ENCODE measurements at regions not wholly inside any gene's neighbourhood (a gene's known extent, or its start where the extent isn't known, plus 50 kb on each side); places are given as distances from the start of the nearest gene placed in this dataset.

GRCh38 chr13:84651288-84651687 lies 769.0 kb upstream of the SLITRK1 start:
- H3K4me1 ChIP-seq (ENCODE audit: insufficient read depth, low read length, poor library complexity, severe bottlenecking) = peaks cover 19% of the 10 kb centered on the region
- DNase-seq (ENCODE audit: low spot score) = peak; percentile 37
- no peaks in the 10 kb centered on the region for H3K27me3 ChIP-seq (replicated peaks; ENCODE audit: insufficient read depth, low read depth, low read length, poor library complexity)
- no peak overlapping the region for H3K27ac ChIP-seq (ENCODE audit: low read depth, low read length, poor library complexity, severe bottlenecking)
- ChIA-PET POLR2A (ENCODE audit: low non-redundant PET) (no interaction called here), CTCF (no interaction called here)
- no TSS peak for BruUV-seq (replicated peaks)
- no peaks in the 10 kb centered on the region for H3K36me3 ChIP-seq (ENCODE audit: insufficient read depth, low read length, poor library complexity, severe bottlenecking)
- no peak overlapping the region for H3K4me3 ChIP-seq (ENCODE audit: low read depth, low read length, poor library complexity, severe bottlenecking)
- H3K9me3 ChIP-seq (ENCODE audit: low read depth, low read length, poor library complexity, severe bottlenecking) = no peaks in the 10 kb centered on the region
- intact Hi-C loops (cut with micrococcal nuclease; ENCODE audit: unreplicated experiment) = no loop called here
- TF ChIP-seq EZH2 (IDR thresholded peaks at IDR 0.05; ENCODE audit: borderline replicate concordance, low read depth, low read length, poor library complexity, severe bottlenecking) = no peak
- TF ChIP-seq, protein P1, sequence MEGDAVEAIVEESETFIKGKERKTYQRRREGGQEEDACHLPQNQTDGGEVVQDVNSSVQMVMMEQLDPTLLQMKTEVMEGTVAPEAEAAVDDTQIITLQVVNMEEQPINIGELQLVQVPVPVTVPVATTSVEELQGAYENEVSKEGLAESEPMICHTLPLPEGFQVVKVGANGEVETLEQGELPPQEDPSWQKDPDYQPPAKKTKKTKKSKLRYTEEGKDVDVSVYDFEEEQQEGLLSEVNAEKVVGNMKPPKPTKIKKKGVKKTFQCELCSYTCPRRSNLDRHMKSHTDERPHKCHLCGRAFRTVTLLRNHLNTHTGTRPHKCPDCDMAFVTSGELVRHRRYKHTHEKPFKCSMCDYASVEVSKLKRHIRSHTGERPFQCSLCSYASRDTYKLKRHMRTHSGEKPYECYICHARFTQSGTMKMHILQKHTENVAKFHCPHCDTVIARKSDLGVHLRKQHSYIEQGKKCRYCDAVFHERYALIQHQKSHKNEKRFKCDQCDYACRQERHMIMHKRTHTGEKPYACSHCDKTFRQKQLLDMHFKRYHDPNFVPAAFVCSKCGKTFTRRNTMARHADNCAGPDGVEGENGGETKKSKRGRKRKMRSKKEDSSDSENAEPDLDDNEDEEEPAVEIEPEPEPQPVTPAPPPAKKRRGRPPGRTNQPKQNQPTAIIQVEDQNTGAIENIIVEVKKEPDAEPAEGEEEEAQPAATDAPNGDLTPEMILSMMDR (conservative IDR thresholded peaks at IDR 0.05; ENCODE audit: low read depth, low read length) = no peak

DNA sequence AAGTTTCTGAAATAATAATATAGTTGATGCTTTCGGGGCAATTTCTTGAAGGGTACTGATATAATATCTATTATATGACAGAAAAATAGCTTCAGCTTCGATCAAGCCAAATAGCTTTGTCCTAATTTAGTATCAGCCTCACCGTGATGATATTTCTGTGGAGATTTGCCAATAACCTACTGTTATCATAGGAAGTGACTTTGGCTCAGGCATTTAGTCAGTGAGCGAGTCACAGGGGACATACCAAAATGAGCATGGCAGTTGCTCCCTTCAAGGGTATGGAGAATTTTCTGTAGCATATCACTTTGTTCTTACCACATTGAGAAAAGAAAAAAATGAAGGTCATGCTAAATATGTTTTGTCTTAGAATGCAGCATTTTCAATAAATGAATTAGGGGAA lies 767.6 kb upstream of the SLITRK1 start:
- no peak overlapping the region for H3K4me3 ChIP-seq (ENCODE audit: low read depth, low read length, poor library complexity, severe bottlenecking)
- ChIA-PET POLR2A (ENCODE audit: low non-redundant PET) (no interaction called here), CTCF (no interaction called here)
- no TSS peak for BruUV-seq (replicated peaks)
- no peaks in the 10 kb centered on the region for H3K36me3 ChIP-seq (ENCODE audit: insufficient read depth, low read length, poor library complexity, severe bottlenecking)
- intact Hi-C loops (cut with micrococcal nuclease; ENCODE audit: unreplicated experiment) = no loop called here
- peaks cover 24% of the 10 kb centered on the region for H3K4me1 ChIP-seq (ENCODE audit: insufficient read depth, low read length, poor library complexity, severe bottlenecking)
- TF ChIP-seq EZH2 (IDR thresholded peaks at IDR 0.05; ENCODE audit: borderline replicate concordance, low read depth, low read length, poor library complexity, severe bottlenecking) = no peak
- TF ChIP-seq, protein P1 (conservative IDR thresholded peaks at IDR 0.05; ENCODE audit: low read depth, low read length) = no peak
- no peaks in the 10 kb centered on the region for H3K9me3 ChIP-seq (ENCODE audit: low read depth, low read length, poor library complexity, severe bottlenecking)
- peak; percentile 33 for DNase-seq (ENCODE audit: low spot score)
- no peaks in the 10 kb centered on the region for H3K27me3 ChIP-seq (replicated peaks; ENCODE audit: insufficient read depth, low read depth, low read length, poor library complexity)
- no peak overlapping the region for H3K27ac ChIP-seq (ENCODE audit: low read depth, low read length, poor library complexity, severe bottlenecking)

- intact Hi-C loops (cut with micrococcal nuclease; ENCODE audit: unreplicated experiment) = no loop called here
- Histone ChIP-seq H3K4me3 (ENCODE audit: low read depth, low read length, poor library complexity, severe bottlenecking) (no peak overlapping the region), H3K27ac (ENCODE audit: low read depth, low read length, poor library complexity, severe bottlenecking) (no peak overlapping the region), H3K4me1 (ENCODE audit: insufficient read depth, low read length, poor library complexity, severe bottlenecking) (peaks cover 24% of the 10 kb centered on the region), H3K36me3 (ENCODE audit: insufficient read depth, low read length, poor library complexity, severe bottlenecking) (no peaks in the 10 kb centered on the region), H3K27me3 (replicated peaks; ENCODE audit: insufficient read depth, low read depth, low read length, poor library complexity) (no peaks in the 10 kb centered on the region), H3K9me3 (ENCODE audit: low read depth, low read length, poor library complexity, severe bottlenecking) (no peaks in the 10 kb centered on the region)
- no peak for TF ChIP-seq EZH2 (IDR thresholded peaks at IDR 0.05; ENCODE audit: borderline replicate concordance, low read depth, low read length, poor library complexity, severe bottlenecking)
- TF ChIP-seq, protein P1 (conservative IDR thresholded peaks at IDR 0.05; ENCODE audit: low read depth, low read length) = peak; percentile 59; the same call in 1 of the 2 replicates
- ChIA-PET CTCF (interaction anchor here (0.6 kb wide), 1 partner anchor 1740 kb away, joined by 3 read pairs; no protein-coding TSS in a partner anchor), POLR2A (ENCODE audit: low non-redundant PET) (no interaction called here)
- no TSS peak for BruUV-seq (replicated peaks)
- DNase-seq (ENCODE audit: low spot score) = no peak
Measured at GRCh38 chr13:84648069-84648640, 765.9 kb upstream of the SLITRK1 start.
